ENCODE measurements at regions not wholly inside any gene's neighbourhood (a gene's known extent, or its start where the extent isn't known, plus 50 kb on each side); places are given as distances from the start of the nearest gene placed in this dataset.

DNA sequence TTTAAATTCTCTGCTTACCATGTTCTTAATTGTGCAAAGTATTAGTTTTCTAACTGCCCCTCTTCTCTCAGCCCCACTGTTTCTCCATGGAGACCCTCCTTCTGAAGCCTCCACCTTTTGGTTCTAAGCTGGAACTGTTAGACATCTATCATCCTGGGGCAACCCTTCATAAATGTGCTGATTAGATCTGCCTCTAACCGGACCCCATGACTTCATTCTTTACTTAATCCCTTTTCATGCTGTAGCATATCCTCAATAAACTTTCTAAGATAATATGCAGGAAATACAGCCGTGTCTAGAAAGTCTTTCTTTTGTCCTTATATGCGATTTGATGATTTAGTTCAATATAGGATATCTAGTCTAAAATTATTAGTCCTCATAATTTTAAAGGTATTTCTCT, 1020.1 kb downstream of the ADGRL2 start:
- TF ChIP-seq, protein P1, sequence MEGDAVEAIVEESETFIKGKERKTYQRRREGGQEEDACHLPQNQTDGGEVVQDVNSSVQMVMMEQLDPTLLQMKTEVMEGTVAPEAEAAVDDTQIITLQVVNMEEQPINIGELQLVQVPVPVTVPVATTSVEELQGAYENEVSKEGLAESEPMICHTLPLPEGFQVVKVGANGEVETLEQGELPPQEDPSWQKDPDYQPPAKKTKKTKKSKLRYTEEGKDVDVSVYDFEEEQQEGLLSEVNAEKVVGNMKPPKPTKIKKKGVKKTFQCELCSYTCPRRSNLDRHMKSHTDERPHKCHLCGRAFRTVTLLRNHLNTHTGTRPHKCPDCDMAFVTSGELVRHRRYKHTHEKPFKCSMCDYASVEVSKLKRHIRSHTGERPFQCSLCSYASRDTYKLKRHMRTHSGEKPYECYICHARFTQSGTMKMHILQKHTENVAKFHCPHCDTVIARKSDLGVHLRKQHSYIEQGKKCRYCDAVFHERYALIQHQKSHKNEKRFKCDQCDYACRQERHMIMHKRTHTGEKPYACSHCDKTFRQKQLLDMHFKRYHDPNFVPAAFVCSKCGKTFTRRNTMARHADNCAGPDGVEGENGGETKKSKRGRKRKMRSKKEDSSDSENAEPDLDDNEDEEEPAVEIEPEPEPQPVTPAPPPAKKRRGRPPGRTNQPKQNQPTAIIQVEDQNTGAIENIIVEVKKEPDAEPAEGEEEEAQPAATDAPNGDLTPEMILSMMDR (conservative IDR thresholded peaks at IDR 0.05), result no peak
- no peak for TF ChIP-seq ZFX (IDR thresholded peaks at IDR 0.05)
- H3K27ac ChIP-seq, result no peak overlapping the region

GRCh38 chr1:82819234-82819633, 1018.5 kb downstream of the ADGRL2 start:
- TF ChIP-seq ZFX (IDR thresholded peaks at IDR 0.05), result no peak
- TF ChIP-seq, protein P1 (conservative IDR thresholded peaks at IDR 0.05), result no peak
- no peak overlapping the region for H3K27ac ChIP-seq

- no peak overlapping the region for H3K27ac ChIP-seq
- TF ChIP-seq, protein P1 (conservative IDR thresholded peaks at IDR 0.05), result no peak
- no peak for TF ChIP-seq ZFX (IDR thresholded peaks at IDR 0.05)
Measured at GRCh38 chr1:82818586-82818985, 1017.9 kb downstream of the ADGRL2 start.

- H3K27ac ChIP-seq, result no peak overlapping the region
- no peak for TF ChIP-seq ZFX (IDR thresholded peaks at IDR 0.05)
- TF ChIP-seq, protein P1 (conservative IDR thresholded peaks at IDR 0.05), result no peak
Measured at GRCh38 chr1:82813386-82813785, 1012.7 kb downstream of the ADGRL2 start.

DNA sequence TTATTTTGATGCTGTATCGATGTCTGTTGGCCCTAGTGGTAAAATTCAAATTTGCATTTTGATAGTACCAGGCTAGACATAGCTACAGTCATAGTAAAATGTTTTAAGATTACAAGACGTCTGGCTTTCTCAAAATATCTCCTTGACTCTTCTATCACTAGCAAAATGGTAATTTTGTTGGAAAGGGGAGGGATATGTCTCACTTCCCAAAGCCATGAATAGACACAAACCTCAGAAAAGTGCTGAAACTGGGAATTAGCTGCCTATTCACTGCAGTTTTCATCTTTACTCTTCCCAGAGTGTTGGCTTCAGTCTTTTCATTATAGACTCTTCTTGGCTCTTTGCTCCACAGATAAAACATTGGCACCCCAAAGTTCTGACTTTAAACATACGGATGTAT, 1009.9 kb downstream of the ADGRL2 start:
- no peak overlapping the region for H3K27ac ChIP-seq

DNA sequence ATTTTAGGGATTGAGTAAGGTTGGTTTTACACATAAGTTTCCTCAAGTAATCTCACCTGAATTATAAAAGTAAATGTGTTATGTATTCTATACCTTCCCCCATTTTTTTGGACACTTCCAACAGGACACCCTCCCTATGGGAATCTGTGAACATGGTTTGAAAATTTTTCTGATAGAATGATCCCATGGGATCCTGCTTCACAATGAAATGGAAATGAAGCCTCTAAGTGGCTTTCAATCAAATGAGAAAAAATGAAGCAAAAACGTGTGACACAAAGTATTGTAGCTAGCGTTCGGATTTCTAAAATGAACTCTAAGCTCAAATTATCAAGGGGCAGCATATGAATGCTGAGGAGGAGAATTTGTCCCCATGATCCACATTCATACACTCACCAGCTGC, 1006.8 kb downstream of the ADGRL2 start:
- H3K27ac ChIP-seq, result no peak overlapping the region
- TF ChIP-seq, protein P1 (conservative IDR thresholded peaks at IDR 0.05), result no peak
- no peak for TF ChIP-seq ZFX (IDR thresholded peaks at IDR 0.05)

More for the DNA sequence above, 1009.9 kb downstream of the ADGRL2 start:
- TF ChIP-seq, protein P1 (conservative IDR thresholded peaks at IDR 0.05), result 0 out of 2 replicates have a peak, but pooled peaks have one; percentile 1
- TF ChIP-seq ZFX (IDR thresholded peaks at IDR 0.05), result no peak

DNA sequence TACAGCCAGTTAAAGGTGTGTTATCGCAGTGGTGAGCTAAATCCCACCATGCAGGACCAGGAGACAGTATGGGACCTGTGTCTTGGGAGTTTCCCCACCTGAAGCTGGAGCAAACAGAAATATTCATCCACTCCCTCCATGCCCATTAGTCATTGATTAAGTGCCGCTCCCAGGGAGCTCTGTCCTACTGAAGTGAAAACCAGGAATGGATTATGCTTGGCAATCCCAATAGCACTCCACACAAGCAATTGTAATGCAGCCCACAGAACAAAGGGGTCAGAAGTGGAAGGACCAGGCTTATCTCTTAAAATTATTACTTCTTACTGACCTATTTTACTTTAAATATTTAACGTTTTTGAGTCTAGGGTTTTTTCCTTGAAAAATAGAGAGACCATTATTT, 1005.4 kb downstream of the ADGRL2 start:
- H3K27ac ChIP-seq, result no peak overlapping the region
- TF ChIP-seq, protein P1 (conservative IDR thresholded peaks at IDR 0.05), result no peak
- no peak for TF ChIP-seq ZFX (IDR thresholded peaks at IDR 0.05)

All from C4-2B (cell line).